Thyroid gland (tissue), 4 donors: ENCODE measurements at regions not wholly inside any gene's neighbourhood (a gene's known extent, or its start where the extent isn't known, plus 50 kb on each side); places are given as distances from the start of the nearest gene placed in this dataset.
"Not testable (repeated sequence)": the region's sequence is repeated elsewhere in the genome, so short reads cannot be mapped to it uniquely, and the experiment has no call there.

Source experiments
- DNase-seq, 2 donors: peaks; one replicate each; pipeline ENCODE4 v3.0.0-alpha.2; 2019
- H3K27ac ChIP-seq, 3 donors: fragments of 200-600 bp; sonication (generic); 1 replicate in 2 of 3; 2 replicates in 1 of 3; pipeline ENCODE4 v1.5.1; 2016 to 2019; ENCODE audit warnings: mild to moderate bottlenecking in 1 of 3, moderate library complexity in 1 of 3
- H3K27me3 ChIP-seq: fragments of 200-600 bp; sonication (generic); one replicate; pipeline ENCODE4 v1.5.1; 2019
- H3K36me3 ChIP-seq, 2 donors: fragments of 200-600 bp; sonication (generic); one replicate each; pipeline ENCODE4 v1.5.1; 2016 to 2019
- H3K4me1 ChIP-seq, 2 donors: fragments of 200-600 bp; sonication (generic); one replicate each; pipeline ENCODE4 v1.5.1; 2017 to 2019
- H3K4me3 ChIP-seq, 3 donors: fragments of 200-600 bp; sonication (generic); replicated peaks in 1 of 3; 1 replicate in 2 of 3; 2 replicates in 1 of 3; pipeline ENCODE4 v1.5.1; 2016; ENCODE audit warnings: mild to moderate bottlenecking in 1 of 3
- H3K9me3 ChIP-seq: fragments of 200-600 bp; sonication (generic); one replicate; pipeline ENCODE4 v1.5.1; 2017
- CTCF ChIP-seq, 6 experiments: fragments of 200-600 bp in 3 of 6; fragments of 450-650 bp in 3 of 6; sonication (generic) in 3 of 6; IDR thresholded peaks; one replicate each; pipeline ENCODE4 v1.5.1; 2016 to 2019; ENCODE audit warnings: antibody characterized with exemption in 6 of 6, mild to moderate bottlenecking in 2 of 6, inconsistent platforms in 1 of 6, moderate library complexity in 1 of 6
- POLR2A ChIP-seq, 2 donors: fragments of 450-650 bp; IDR thresholded peaks; one replicate each; pipeline ENCODE4 v1.6.1; 2017; ENCODE audit warnings: antibody characterized with exemption in 2 of 2, mild to moderate bottlenecking in 2 of 2, moderate library complexity in 1 of 2
- WGBS, 2 donors: methylation state at CpG; one replicate each; pipeline ENCODE4 v1.1.5; 2017; 5-methylcytosine and 5-hydroxymethylcytosine counted together
- intact Hi-C: fragments of 100-400 bp; cut with DNase I; formaldehyde crosslinking; loops from one replicate; pipeline ENCODE4 v1.15.1; 2023

GRCh38 chr4:128675083-128675482 lies 134.4 kb upstream of the JADE1 start:
- intact Hi-C loops, result no loop called here
- 33 to 52% methylated on average over 1 of the region's 1 CpG for WGBS, 2 donors
- no peak overlapping the region for H3K4me3 ChIP-seq

GRCh38 chr4:128673159-128673558 lies 136.3 kb upstream of the JADE1 start:
- 70 to 97% methylated on average over 7 of the region's 7 CpGs for WGBS, 2 donors
- DNase-seq, result not testable (repeated sequence)

More at GRCh38 chr4:128675083-128675482, 134.4 kb upstream of the JADE1 start:
- peak in 4 of 6 experiments; percentile 35 to 61 (median 51) for TF ChIP-seq CTCF (IDR thresholded peaks at IDR 0.05)
- TF ChIP-seq POLR2A (IDR thresholded peaks at IDR 0.05), result peak in 1 of 2 donors; percentile 12
- H3K4me1 ChIP-seq, result peaks cover 0 to 10% of the 10 kb centered on the region in 2 donors
- no peaks in the 10 kb centered on the region for H3K36me3 ChIP-seq
- H3K27me3 ChIP-seq, result no peaks in the 10 kb centered on the region
- peak overlapping the region; percentile 37 to 74 (median 64) for H3K27ac ChIP-seq
- no peak for DNase-seq
- H3K9me3 ChIP-seq, result no peaks in the 10 kb centered on the region

GRCh38 chr4:128672596-128672995 lies 136.9 kb upstream of the JADE1 start:
- H3K4me3 ChIP-seq, H3K27me3 ChIP-seq, H3K36me3 ChIP-seq, H3K27ac ChIP-seq, DNase-seq, H3K9me3 ChIP-seq, intact Hi-C loops: not testable (repeated sequence)
- 84 to 88% methylated on average over 5 to 15 of the region's 22 CpGs for WGBS, 2 donors
- peaks cover 0 to 10% of the 10 kb centered on the region in 2 donors for H3K4me1 ChIP-seq

More at GRCh38 chr4:128673159-128673558, 136.3 kb upstream of the JADE1 start:
- peaks cover 0 to 10% of the 10 kb centered on the region in 2 donors for H3K4me1 ChIP-seq
- H3K27me3 ChIP-seq, intact Hi-C loops, H3K9me3 ChIP-seq, H3K36me3 ChIP-seq, H3K4me3 ChIP-seq, H3K27ac ChIP-seq: not testable (repeated sequence)

- 93 to 94% methylated on average over 4 of the region's 4 CpGs for WGBS, 2 donors
- peaks cover 0 to 10% of the 10 kb centered on the region in 2 donors for H3K4me1 ChIP-seq
- no peaks in the 10 kb centered on the region for H3K36me3 ChIP-seq
- no peak overlapping the region for H3K27ac ChIP-seq
- no peaks in the 10 kb centered on the region for H3K27me3 ChIP-seq
- no peak for DNase-seq
- no peak for TF ChIP-seq CTCF (IDR thresholded peaks at IDR 0.05)
- TF ChIP-seq POLR2A (IDR thresholded peaks at IDR 0.05), result no peak
- no peak overlapping the region for H3K4me3 ChIP-seq
- H3K9me3 ChIP-seq, result no peaks in the 10 kb centered on the region
- intact Hi-C loops, result no loop called here
Observed at GRCh38 chr4:128670513-128670912, 139.0 kb upstream of the JADE1 start.

GRCh38 chr4:128668566-128668965 lies 140.9 kb upstream of the JADE1 start:
- Histone ChIP-seq H3K4me3 (no peak overlapping the region), H3K4me1 (no peaks in the 10 kb centered on the region), H3K27me3 (no peaks in the 10 kb centered on the region), H3K36me3 (no peaks in the 10 kb centered on the region), H3K9me3 (no peaks in the 10 kb centered on the region), H3K27ac (no peak overlapping the region)
- WGBS, 2 donors, result 89 to 91% methylated on average over 5 of the region's 5 CpGs
- DNase-seq, result no peak
- intact Hi-C loops, result no loop called here
- TF ChIP-seq POLR2A (IDR thresholded peaks at IDR 0.05) (no peak), CTCF (IDR thresholded peaks at IDR 0.05) (no peak)

- H3K36me3 ChIP-seq, result no peaks in the 10 kb centered on the region
- WGBS, 2 donors, result 93 to 98% methylated on average over 2 of the region's 2 CpGs
- H3K27ac ChIP-seq, result no peak overlapping the region
- H3K27me3 ChIP-seq, result no peaks in the 10 kb centered on the region
- TF ChIP-seq CTCF (IDR thresholded peaks at IDR 0.05), result no peak
- no peak for TF ChIP-seq POLR2A (IDR thresholded peaks at IDR 0.05)
- peaks cover 13 to 17% of the 10 kb centered on the region in 2 donors for H3K4me1 ChIP-seq
- DNase-seq, result no peak
- no peaks in the 10 kb centered on the region for H3K9me3 ChIP-seq
- no peak overlapping the region for H3K4me3 ChIP-seq
- intact Hi-C loops, result no loop called here
Observed at GRCh38 chr4:128665514-128665913, 144.0 kb upstream of the JADE1 start.
